Gastroesophageal sphincter (tissue), 4 donors: ENCODE measurements at regions not wholly inside any gene's neighbourhood (a gene's known extent, or its start where the extent isn't known, plus 50 kb on each side); places are given as distances from the start of the nearest gene placed in this dataset.

Source experiments
- ATAC-seq: fragments of 150-250 bp; one replicate; pipeline ENCODE4 v1.9.1; 2016; ENCODE audit warnings: mild to moderate bottlenecking, moderate library complexity
- H3K27ac ChIP-seq, 4 donors: fragments of 200-600 bp; sonication (generic) in 3 of 4; 1 replicate in 3 of 4; 2 replicates in 1 of 4; pipeline ENCODE4 v1.5.1; 2016 to 2019
- H3K27me3 ChIP-seq: fragments of 200-600 bp; sonication (generic); one replicate; pipeline ENCODE4 v1.5.1; 2019
- H3K36me3 ChIP-seq, 2 donors: fragments of 200-600 bp; sonication (generic); one replicate each; pipeline ENCODE4 v1.5.1; 2019; ENCODE audit warnings: control low read depth in 1 of 2
- H3K4me1 ChIP-seq, 3 donors: fragments of 200-600 bp; sonication (generic); 1 replicate in 2 of 3; 2 replicates in 1 of 3; pipeline ENCODE4 v1.5.1; 2016 to 2019; ENCODE audit warnings: control low read depth in 2 of 3
- H3K4me3 ChIP-seq, 2 donors: fragments of 200-600 bp; sonication (generic); one replicate each; pipeline ENCODE4 v1.5.1; 2019; ENCODE audit warnings: mild to moderate bottlenecking in 1 of 2, moderate library complexity in 1 of 2
- H3K9me3 ChIP-seq, 3 donors: fragments of 200-600 bp; sonication (generic); one replicate each; pipeline ENCODE4 v1.5.1; 2017 to 2019; ENCODE audit warnings: control low read depth in 2 of 3
- CTCF ChIP-seq, 4 experiments: fragments of 200-600 bp in 2 of 4; fragments of 450-650 bp in 2 of 4; sonication (generic) in 1 of 4; IDR thresholded peaks; one replicate each; pipeline ENCODE4 v1.5.1; 2017 to 2019; ENCODE audit warnings: antibody characterized with exemption in 4 of 4, mild to moderate bottlenecking in 2 of 4, moderate library complexity in 2 of 4
- EP300 ChIP-seq: sonication (generic); formaldehyde crosslinking; IDR thresholded peaks from one replicate; pipeline ENCODE4 v1.6.1; 2017; ENCODE audit warnings: antibody characterized with exemption, mild to moderate bottlenecking
- POLR2A ChIP-seq, 2 donors: fragments of 450-650 bp; IDR thresholded peaks; one replicate each; pipeline ENCODE4 v1.6.1; 2017; ENCODE audit warnings: antibody characterized with exemption in 2 of 2, mild to moderate bottlenecking in 2 of 2, moderate library complexity in 1 of 2
- POLR2AphosphoS5 ChIP-seq: sonication (generic); formaldehyde crosslinking; IDR thresholded peaks from one replicate; pipeline ENCODE4 v1.6.1; 2017; ENCODE audit warnings: antibody characterized with exemption
- WGBS, 2 donors: methylation state at CpG; one replicate each; pipeline ENCODE4 v1.1.5; 2018; ENCODE audit warnings: low coverage in 1 of 2; 5-methylcytosine and 5-hydroxymethylcytosine counted together

- no peak overlapping the region for H3K27ac ChIP-seq
- no peak overlapping the region for H3K4me3 ChIP-seq
- no peak for TF ChIP-seq CTCF (IDR thresholded peaks at IDR 0.05)
- no peaks in the 10 kb centered on the region for H3K36me3 ChIP-seq
- ATAC-seq: no peak
- peaks cover 0 to 10% (median 0%) of the 10 kb centered on the region in 3 donors for H3K4me1 ChIP-seq
- WGBS, 2 donors: 61 to 86% methylated on average over 1 to 3 of the region's 3 CpGs
- H3K27me3 ChIP-seq: no peaks in the 10 kb centered on the region
- no peaks in the 10 kb centered on the region for H3K9me3 ChIP-seq
These were observed 390.6 kb upstream of the ERCC4 start for GRCh38 chr16:13529193-13529982.

- WGBS, 2 donors: 63 to 88% methylated on average over 3 to 4 of the region's 4 CpGs
- TF ChIP-seq EP300 (no peak), POLR2AphosphoS5 (no peak), POLR2A (IDR thresholded peaks at IDR 0.05) (no peak), CTCF (IDR thresholded peaks at IDR 0.05) (no peak)
- ATAC-seq: no peak
- Histone ChIP-seq H3K27me3 (no peaks in the 10 kb centered on the region), H3K4me3 (no peak overlapping the region), H3K27ac (no peak overlapping the region), H3K36me3 (no peaks in the 10 kb centered on the region), H3K4me1 (peaks cover 0 to 10% (median 0%) of the 10 kb centered on the region in 3 donors), H3K9me3 (no peaks in the 10 kb centered on the region)
These were observed 379.2 kb upstream of the ERCC4 start for GRCh38 chr16:13540771-13541170.

GRCh38 chr16:13542284-13542683, 377.7 kb upstream of the ERCC4 start:
- ATAC-seq: no peak
- no peak for TF ChIP-seq POLR2AphosphoS5
- TF ChIP-seq CTCF (IDR thresholded peaks at IDR 0.05): no peak
- TF ChIP-seq POLR2A (IDR thresholded peaks at IDR 0.05): no peak
- TF ChIP-seq EP300: no peak
- no peak overlapping the region for H3K4me3 ChIP-seq
- no peaks in the 10 kb centered on the region for H3K9me3 ChIP-seq
- H3K4me1 ChIP-seq: peaks cover 0 to 4% (median 0%) of the 10 kb centered on the region in 3 donors
- H3K36me3 ChIP-seq: no peaks in the 10 kb centered on the region
- 83 to 92% methylated on average over 2 of the region's 2 CpGs for WGBS, 2 donors
- no peak overlapping the region for H3K27ac ChIP-seq
- no peaks in the 10 kb centered on the region for H3K27me3 ChIP-seq

- Histone ChIP-seq H3K36me3 (no peaks in the 10 kb centered on the region), H3K27me3 (no peaks in the 10 kb centered on the region), H3K9me3 (no peaks in the 10 kb centered on the region), H3K27ac (no peak overlapping the region), H3K4me3 (no peak overlapping the region), H3K4me1 (no peaks in the 10 kb centered on the region)
- TF ChIP-seq POLR2A (IDR thresholded peaks at IDR 0.05) (no peak), EP300 (no peak), CTCF (IDR thresholded peaks at IDR 0.05) (no peak), POLR2AphosphoS5 (no peak)
- 40 to 64% methylated on average over 1 of the region's 1 CpG for WGBS, 2 donors
- ATAC-seq: no peak
These were observed 376.1 kb upstream of the ERCC4 start for GRCh38 chr16:13543850-13544249.

GRCh38 chr16:13545271-13545670, 374.7 kb upstream of the ERCC4 start:
- Histone ChIP-seq H3K27me3 (no peaks in the 10 kb centered on the region), H3K4me3 (no peak overlapping the region), H3K9me3 (no peaks in the 10 kb centered on the region), H3K4me1 (no peaks in the 10 kb centered on the region), H3K27ac (no peak overlapping the region), H3K36me3 (no peaks in the 10 kb centered on the region)
- no peak for TF ChIP-seq CTCF (IDR thresholded peaks at IDR 0.05)
- no peak for ATAC-seq
- 89 to 92% methylated on average over 1 to 2 of the region's 2 CpGs for WGBS, 2 donors
